TTC549 (cell line): ENCODE measurements at regions not wholly inside any gene's neighbourhood (a gene's known extent, or its start where the extent isn't known, plus 50 kb on each side); places are given as distances from the start of the nearest gene placed in this dataset.
"Not testable (repeated sequence)": the region's sequence is repeated elsewhere in the genome, so short reads cannot be mapped to it uniquely, and the experiment has no call there.

Source experiments
- FAIRE-seq: peaks from 2 replicates; lab custom pipeline; 2012; peaks lifted over from hg19 to GRCh38; lab: Jason Lieb, UNC

GRCh38 chr2:106257135-106257534 is 63.0 kb upstream of the UXS1 start:
- no peak for FAIRE-seq

GRCh38 chr2:106249157-106249828 is 55.2 kb upstream of the UXS1 start:
- FAIRE-seq: not testable (repeated sequence)

- peak; percentile 68 for FAIRE-seq
Measured at GRCh38 chr2:106248548-106249151, 54.5 kb upstream of the UXS1 start.
